ENCODE measurements at regions not wholly inside any gene's neighbourhood (a gene's known extent, or its start where the extent isn't known, plus 50 kb on each side); places are given as distances from the start of the nearest gene placed in this dataset.
A peak's percentile ranks its signal among the peaks of the same experiment; 100 is the strongest.

- no peak overlapping the region for H3K9ac ChIP-seq
- H2AFZ ChIP-seq (replicated peaks): no peak overlapping the region
- Mint-ChIP-seq H3K36me3 (no peaks in the 10 kb centered on the region), H3K27me3 (ENCODE audit: insufficient read depth, low read depth) (no peaks in the 10 kb centered on the region), H3K27ac (no peak overlapping the region), H3K4me1 (peaks cover 12% of the 10 kb centered on the region), H3K4me3 (no peak overlapping the region), H3K9me3 (peaks cover 37% of the 10 kb centered on the region)
- no peak overlapping the region for H3K4me3 ChIP-seq
- no peak overlapping the region for H3K4me2 ChIP-seq
- H3K27me3 ChIP-seq: no peaks in the 10 kb centered on the region
- peaks cover 7% of the 10 kb centered on the region for H3K4me1 ChIP-seq
- no peak for DNase-seq (ENCODE audit: low spot score)
- H3K79me2 ChIP-seq (ENCODE audit: low read depth): no peaks in the 10 kb centered on the region
- H4K20me1 ChIP-seq (ENCODE audit: low read depth): no peaks in the 10 kb centered on the region
- no peak overlapping the region for H3K27ac ChIP-seq
- H3K9me3 ChIP-seq (ENCODE audit: low read depth): no peaks in the 10 kb centered on the region
- peaks cover 9% of the 10 kb centered on the region for H3F3A ChIP-seq (ENCODE audit: low read depth)
- no peaks in the 10 kb centered on the region for H3K36me3 ChIP-seq
- TF ChIP-seq EZH2 (IDR thresholded peaks at IDR 0.05): no peak
- no peak for TF ChIP-seq CTCF (IDR thresholded peaks at IDR 0.05)
Measured at GRCh38 chr18:76727589-76727988, 94.8 kb upstream of the ZNF236 start.

DNA sequence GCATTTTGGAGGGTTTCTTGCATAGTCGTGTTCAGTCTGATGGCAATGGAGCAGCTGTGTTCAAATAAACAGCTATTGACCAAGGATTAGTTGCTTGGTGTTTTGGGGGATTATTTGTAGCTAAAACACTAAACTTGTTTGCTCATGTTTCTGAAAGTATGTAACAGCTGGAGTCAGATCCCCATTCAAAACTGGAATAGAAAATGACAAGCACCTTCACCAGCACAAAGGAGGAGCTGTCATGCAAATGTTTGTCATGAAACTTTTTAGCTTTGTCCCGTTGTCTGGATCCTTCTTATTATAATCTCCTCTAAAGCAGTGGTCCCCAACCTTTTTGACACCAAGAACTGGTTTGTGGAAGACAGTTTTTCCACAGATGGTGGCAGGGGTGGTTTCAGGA is 96.9 kb upstream of the ZNF236 start:
- Histone ChIP-seq H3K9ac (no peak overlapping the region), H3K79me2 (ENCODE audit: low read depth) (no peaks in the 10 kb centered on the region), H3K4me2 (no peak overlapping the region), H2AFZ (replicated peaks) (no peak overlapping the region), H3K27ac (no peak overlapping the region), H3K9me3 (ENCODE audit: low read depth) (no peaks in the 10 kb centered on the region), H3K27me3 (no peaks in the 10 kb centered on the region), H3K4me1 (no peaks in the 10 kb centered on the region), H4K20me1 (ENCODE audit: low read depth) (no peaks in the 10 kb centered on the region), H3K36me3 (no peaks in the 10 kb centered on the region), H3K4me3 (no peak overlapping the region), H3F3A (ENCODE audit: low read depth) (no peaks in the 10 kb centered on the region)
- no peaks in the 10 kb centered on the region for H3K36me3 Mint-ChIP-seq
- no peak for DNase-seq (ENCODE audit: low spot score)
- H3K9me3 Mint-ChIP-seq: peaks cover 26% of the 10 kb centered on the region
- H3K4me3 Mint-ChIP-seq: no peak overlapping the region
- no peaks in the 10 kb centered on the region for H3K27me3 Mint-ChIP-seq (ENCODE audit: insufficient read depth, low read depth)
- H3K4me1 Mint-ChIP-seq: peaks cover 5% of the 10 kb centered on the region
- TF ChIP-seq EZH2phosphoT487 (IDR thresholded peaks at IDR 0.05) (no peak), CTCF (IDR thresholded peaks at IDR 0.05) (no peak), EZH2 (IDR thresholded peaks at IDR 0.05) (no peak)
- no peak overlapping the region for H3K27ac Mint-ChIP-seq

DNA sequence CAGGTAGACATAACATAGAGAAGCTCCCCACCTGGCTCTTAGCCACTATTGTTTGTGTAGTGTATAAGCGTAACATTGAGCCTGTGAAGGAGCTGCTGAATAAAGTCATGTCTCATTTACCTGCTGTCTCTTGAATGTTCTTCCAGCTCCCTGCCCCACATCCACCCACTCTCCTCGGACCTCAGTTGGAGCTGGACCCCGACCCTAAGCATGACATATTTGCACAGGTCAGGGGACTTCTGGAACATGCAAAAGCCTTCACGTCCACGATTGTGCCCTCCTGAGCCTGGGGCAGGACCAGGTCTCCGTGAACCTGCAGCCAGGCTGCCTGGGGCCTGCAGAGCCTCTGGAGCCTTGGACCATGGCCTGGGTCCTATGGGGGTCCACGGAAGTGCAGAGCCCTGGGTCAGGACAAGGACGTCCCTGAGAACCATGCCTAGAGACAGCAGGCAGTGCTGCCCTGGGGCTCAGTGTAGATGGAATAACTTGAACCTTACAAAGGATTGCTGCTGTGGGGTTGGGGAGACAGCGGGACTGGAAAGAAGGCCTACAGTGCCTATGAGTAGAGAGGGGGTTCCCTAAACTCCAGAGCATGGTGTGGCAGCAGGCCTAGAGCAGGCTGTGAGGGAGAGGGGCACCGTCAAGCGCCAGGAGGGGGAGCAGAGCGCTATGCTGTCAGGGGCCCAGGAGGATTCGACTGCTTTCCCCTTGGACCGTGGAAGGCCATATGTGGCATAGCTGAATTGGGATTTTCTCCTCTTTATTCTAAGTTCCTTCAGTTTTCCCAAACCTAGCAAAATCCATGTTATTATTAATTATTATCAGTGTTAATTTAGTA is 99.9 kb upstream of the ZNF236 start:
- no peak overlapping the region for H3K27ac ChIP-seq
- H3K27me3 ChIP-seq: no peaks in the 10 kb centered on the region
- no peak overlapping the region for H3K4me3 ChIP-seq
- no peaks in the 10 kb centered on the region for H3K79me2 ChIP-seq (ENCODE audit: low read depth)
- H3K36me3 ChIP-seq: no peaks in the 10 kb centered on the region
- H3K4me3 Mint-ChIP-seq: no peak overlapping the region
- no peak overlapping the region for H3K9ac ChIP-seq
- no peak overlapping the region for H3K4me2 ChIP-seq
- no peak overlapping the region for H2AFZ ChIP-seq (replicated peaks)
- DNase-seq (ENCODE audit: low spot score): no peak
- peaks cover 2% of the 10 kb centered on the region for H3K27me3 Mint-ChIP-seq (ENCODE audit: insufficient read depth, low read depth)
- TF ChIP-seq CTCF (IDR thresholded peaks at IDR 0.05) (no peak), EZH2 (IDR thresholded peaks at IDR 0.05) (no peak), EZH2phosphoT487 (IDR thresholded peaks at IDR 0.05) (no peak)
- H3F3A ChIP-seq (ENCODE audit: low read depth): no peaks in the 10 kb centered on the region
- H3K36me3 Mint-ChIP-seq: no peaks in the 10 kb centered on the region
- H3K4me1 Mint-ChIP-seq: peaks cover 5% of the 10 kb centered on the region
- no peaks in the 10 kb centered on the region for H3K9me3 ChIP-seq (ENCODE audit: low read depth)
- peaks cover 12% of the 10 kb centered on the region for H3K9me3 Mint-ChIP-seq
- no peaks in the 10 kb centered on the region for H4K20me1 ChIP-seq (ENCODE audit: low read depth)
- peak overlapping the region; percentile 81 for H3K27ac Mint-ChIP-seq
- H3K4me1 ChIP-seq: no peaks in the 10 kb centered on the region

Data from neural progenitor cell (in vitro differentiated cells).